Testis (tissue), 2 donors: ENCODE measurements at regions not wholly inside any gene's neighbourhood (a gene's known extent, or its start where the extent isn't known, plus 50 kb on each side); places are given as distances from the start of the nearest gene placed in this dataset.
A peak's percentile ranks its signal among the peaks of the same experiment; 100 is the strongest.

ENCODE experiments used
- DNase-seq: peaks from one replicate; pipeline ENCODE4 v3.0.0-alpha.2; 2019
- H3K27ac ChIP-seq, 2 donors: fragments of 200-600 bp; sonication (generic); one replicate each; pipeline ENCODE4 v1.5.1; 2019
- H3K27me3 ChIP-seq: fragments of 200-600 bp; sonication (generic); one replicate; pipeline ENCODE4 v1.5.1; 2019
- H3K36me3 ChIP-seq: fragments of 200-600 bp; sonication (generic); one replicate; pipeline ENCODE4 v1.5.1; 2017; ENCODE audit warnings: low read depth; ENCODE audit errors: missing control alignments
- H3K4me1 ChIP-seq: fragments of 200-600 bp; sonication (generic); one replicate; pipeline ENCODE4 v1.5.1; 2019
- H3K4me3 ChIP-seq, 2 donors: fragments of 200-600 bp; sonication (generic); one replicate each; pipeline ENCODE4 v1.5.1; 2017 to 2019
- H3K9me3 ChIP-seq: fragments of 200-600 bp; sonication (generic); one replicate; pipeline ENCODE4 v1.5.1; 2017
- POLR2A ChIP-seq: fragments of 450-650 bp; IDR thresholded peaks from one replicate; pipeline ENCODE4 v1.6.1; 2017; ENCODE audit warnings: antibody characterized with exemption, mild to moderate bottlenecking, moderate library complexity
- WGBS, 2 donors: methylation state at CpG; one replicate each; pipeline ENCODE4 v1.1.5; 2018; 5-methylcytosine and 5-hydroxymethylcytosine counted together
- intact Hi-C: fragments of 100-400 bp; cut with DNase I; formaldehyde crosslinking; loops from one replicate; pipeline ENCODE4 v1.15.1; 2023; ENCODE audit warnings: low total_unique reads
- TF ChIP-seq, protein P1 (sequence below), 3 experiments: fragments of 450-650 bp in 2 of 3; fragments of 200-600 bp in 1 of 3; sonication (generic) in 1 of 3; IDR thresholded peaks; one replicate each; pipeline ENCODE4 v1.5.1; 2016 to 2019; ENCODE audit warnings: antibody characterized with exemption in 3 of 3, mild to moderate bottlenecking in 2 of 3, moderate library complexity in 1 of 3

DNA sequence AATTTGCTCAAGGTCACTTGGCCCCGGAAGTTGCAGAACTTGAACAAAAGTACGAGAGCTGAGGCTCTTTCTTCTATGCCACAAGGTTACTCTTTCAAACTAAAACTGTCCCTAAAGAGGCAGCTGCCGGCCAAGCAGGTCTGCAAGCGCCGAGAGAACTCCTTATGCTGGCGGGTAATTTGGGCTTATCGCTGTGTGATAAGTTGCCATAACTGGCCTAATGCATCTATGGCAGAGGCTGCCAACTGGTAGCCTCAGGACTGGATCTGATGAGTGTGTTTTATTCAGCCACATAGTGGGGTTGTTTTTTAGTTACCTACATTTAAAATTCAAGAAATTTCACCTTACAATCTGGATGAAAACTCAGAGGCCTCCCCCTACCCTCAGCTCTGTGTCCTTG, 68.1 kb upstream of the SPOCK1 start:
- H3K27ac ChIP-seq = no peak overlapping the region
- no peak overlapping the region for H3K4me3 ChIP-seq
- TF ChIP-seq, protein P1, sequence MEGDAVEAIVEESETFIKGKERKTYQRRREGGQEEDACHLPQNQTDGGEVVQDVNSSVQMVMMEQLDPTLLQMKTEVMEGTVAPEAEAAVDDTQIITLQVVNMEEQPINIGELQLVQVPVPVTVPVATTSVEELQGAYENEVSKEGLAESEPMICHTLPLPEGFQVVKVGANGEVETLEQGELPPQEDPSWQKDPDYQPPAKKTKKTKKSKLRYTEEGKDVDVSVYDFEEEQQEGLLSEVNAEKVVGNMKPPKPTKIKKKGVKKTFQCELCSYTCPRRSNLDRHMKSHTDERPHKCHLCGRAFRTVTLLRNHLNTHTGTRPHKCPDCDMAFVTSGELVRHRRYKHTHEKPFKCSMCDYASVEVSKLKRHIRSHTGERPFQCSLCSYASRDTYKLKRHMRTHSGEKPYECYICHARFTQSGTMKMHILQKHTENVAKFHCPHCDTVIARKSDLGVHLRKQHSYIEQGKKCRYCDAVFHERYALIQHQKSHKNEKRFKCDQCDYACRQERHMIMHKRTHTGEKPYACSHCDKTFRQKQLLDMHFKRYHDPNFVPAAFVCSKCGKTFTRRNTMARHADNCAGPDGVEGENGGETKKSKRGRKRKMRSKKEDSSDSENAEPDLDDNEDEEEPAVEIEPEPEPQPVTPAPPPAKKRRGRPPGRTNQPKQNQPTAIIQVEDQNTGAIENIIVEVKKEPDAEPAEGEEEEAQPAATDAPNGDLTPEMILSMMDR (IDR thresholded peaks at IDR 0.05) = no peak
- no peak for TF ChIP-seq POLR2A
- no peaks in the 10 kb centered on the region for H3K36me3 ChIP-seq
- DNase-seq = no peak
- H3K27me3 ChIP-seq = no peaks in the 10 kb centered on the region
- WGBS, 2 donors = 51 to 77% methylated on average over 7 of the region's 7 CpGs
- intact Hi-C loops = no loop called here
- no peaks in the 10 kb centered on the region for H3K9me3 ChIP-seq
- H3K4me1 ChIP-seq = peaks cover 33% of the 10 kb centered on the region

DNA sequence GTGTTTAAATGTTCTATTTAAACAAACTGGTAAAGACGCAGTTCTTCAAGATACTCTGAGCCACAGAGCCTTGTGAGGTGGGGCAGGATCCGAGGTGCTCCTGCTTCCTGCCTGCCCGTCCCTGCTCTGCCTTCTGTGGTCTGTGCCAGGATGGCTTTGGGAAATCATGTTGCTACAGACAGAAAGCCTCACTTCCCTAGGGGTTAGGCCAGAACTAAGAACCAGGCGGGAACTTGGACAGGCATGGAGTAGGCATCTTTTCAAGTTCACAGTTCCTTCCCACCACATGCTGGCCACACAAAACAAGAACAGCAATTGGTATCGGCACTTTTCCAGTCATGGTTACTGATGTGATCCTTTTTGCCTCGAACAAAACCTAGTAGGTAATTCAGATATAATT, 67.7 kb upstream of the SPOCK1 start:
- Histone ChIP-seq H3K4me3 (no peak overlapping the region), H3K36me3 (no peaks in the 10 kb centered on the region), H3K27ac (no peak overlapping the region), H3K27me3 (no peaks in the 10 kb centered on the region), H3K9me3 (no peaks in the 10 kb centered on the region), H3K4me1 (peaks cover 33% of the 10 kb centered on the region)
- DNase-seq = no peak
- intact Hi-C loops = no loop called here
- TF ChIP-seq, protein P1 (IDR thresholded peaks at IDR 0.05) = no peak
- no peak for TF ChIP-seq POLR2A
- 44 to 62% methylated on average over 6 of the region's 6 CpGs for WGBS, 2 donors

DNA sequence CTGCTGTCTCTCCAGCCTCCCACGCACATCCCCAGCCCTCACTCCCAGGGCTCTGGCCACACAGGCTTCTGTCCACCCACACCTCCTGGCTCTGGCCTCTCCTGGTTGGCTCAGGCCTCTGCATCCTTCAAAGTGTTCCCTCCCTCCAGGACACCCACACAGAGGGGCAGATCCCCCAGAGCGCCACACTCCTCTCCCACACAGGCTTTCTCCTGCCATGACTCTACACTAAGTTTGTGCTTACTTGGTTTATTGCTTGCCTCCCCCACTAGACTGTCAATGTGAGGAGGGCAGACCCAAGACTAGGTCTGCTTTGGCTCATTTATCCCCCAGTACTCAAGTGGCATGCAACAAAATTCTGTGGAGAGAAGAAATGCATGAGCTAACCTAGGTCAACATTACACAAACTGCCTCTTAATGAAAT, 67.0 kb upstream of the SPOCK1 start:
- no peak for DNase-seq

DNA sequence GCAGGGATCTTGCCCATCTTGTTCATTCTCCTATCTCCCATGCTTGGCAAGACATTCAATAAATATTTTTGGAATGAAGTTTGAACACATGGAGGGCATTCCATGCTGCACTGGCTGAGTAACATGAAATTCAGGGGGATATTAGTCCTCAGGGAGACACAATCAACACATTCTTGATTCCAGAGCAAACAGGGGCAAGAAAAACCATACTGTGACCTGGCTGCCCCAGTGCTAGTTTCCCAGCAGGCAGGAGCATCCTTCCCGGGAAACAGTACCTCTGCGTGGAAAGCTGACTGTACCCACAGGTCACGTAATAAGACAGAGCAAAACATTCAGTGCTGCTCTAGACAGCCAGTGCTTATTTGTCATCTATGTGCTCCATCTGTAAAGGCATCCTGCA, 66.3 kb upstream of the SPOCK1 start:
- intact Hi-C loops = no loop called here
- TF ChIP-seq, protein P1 (IDR thresholded peaks at IDR 0.05) = no peak
- no peak for TF ChIP-seq POLR2A
- H3K4me3 ChIP-seq = no peak overlapping the region

More for the DNA sequence above, 67.0 kb upstream of the SPOCK1 start:
- Histone ChIP-seq H3K4me3 (no peak overlapping the region), H3K9me3 (no peaks in the 10 kb centered on the region), H3K27ac (peak overlapping the region in 1 of 2 donors; percentile 41), H3K27me3 (no peaks in the 10 kb centered on the region), H3K36me3 (no peaks in the 10 kb centered on the region), H3K4me1 (peaks cover 33% of the 10 kb centered on the region)
- intact Hi-C loops = no loop called here
- WGBS, 2 donors = 46 to 52% methylated on average over 2 of the region's 2 CpGs
- no peak for TF ChIP-seq POLR2A
- TF ChIP-seq, protein P1 (IDR thresholded peaks at IDR 0.05) = no peak

DNA sequence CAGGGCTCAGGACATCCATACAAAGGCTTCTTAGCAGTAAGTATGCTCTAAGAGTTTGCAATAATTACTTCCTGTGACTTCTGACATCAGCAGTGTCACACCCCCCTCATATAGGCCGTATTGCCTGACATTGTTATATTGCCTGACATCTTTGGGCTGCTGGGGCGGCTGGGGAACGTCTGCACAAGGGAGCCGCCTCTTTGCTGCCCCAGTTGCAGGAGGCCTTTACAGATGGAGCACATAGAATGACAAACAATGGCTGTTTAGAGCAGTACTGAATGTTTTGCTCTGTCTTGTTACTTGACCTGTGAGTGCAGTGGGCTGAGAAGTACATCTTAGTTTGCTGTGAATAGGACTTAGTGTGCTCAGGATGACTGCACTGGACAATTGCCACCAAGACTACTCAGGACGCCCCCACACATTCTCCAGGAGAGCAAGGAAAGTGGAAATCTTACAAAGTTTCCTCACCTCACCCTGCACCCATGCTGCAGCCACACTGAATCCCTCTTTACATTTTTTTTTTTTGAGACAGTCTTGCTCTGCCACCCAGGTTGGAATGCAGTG, 65.4 kb upstream of the SPOCK1 start:
- WGBS, 2 donors = 29 to 39% methylated on average over 5 of the region's 5 CpGs
- Histone ChIP-seq H3K27ac (peak overlapping the region in 1 of 2 donors; percentile 4), H3K4me3 (no peak overlapping the region), H3K27me3 (no peaks in the 10 kb centered on the region), H3K9me3 (no peaks in the 10 kb centered on the region), H3K36me3 (no peaks in the 10 kb centered on the region), H3K4me1 (peaks cover 33% of the 10 kb centered on the region)
- TF ChIP-seq, protein P1 (IDR thresholded peaks at IDR 0.05) = no peak
- TF ChIP-seq POLR2A = no peak
- DNase-seq = no peak
- intact Hi-C loops = no loop called here

More for the DNA sequence above, 66.3 kb upstream of the SPOCK1 start:
- Histone ChIP-seq H3K27ac (no peak overlapping the region), H3K36me3 (no peaks in the 10 kb centered on the region), H3K9me3 (no peaks in the 10 kb centered on the region), H3K27me3 (no peaks in the 10 kb centered on the region), H3K4me1 (peaks cover 33% of the 10 kb centered on the region)
- 47 to 77% methylated on average over 3 of the region's 3 CpGs for WGBS, 2 donors
- DNase-seq = no peak
